ENCODE measurements at regions not wholly inside any gene's neighbourhood (a gene's known extent, or its start where the extent isn't known, plus 50 kb on each side); places are given as distances from the start of the nearest gene placed in this dataset.

- no peak for TF ChIP-seq EZH2 (optimal IDR thresholded peaks at IDR 0.05; ENCODE audit: low read depth, low read length)
- no peak for TF ChIP-seq EZH2phosphoT487 (IDR thresholded peaks at IDR 0.05; ENCODE audit: low read length)
- TF ChIP-seq CTCF (IDR thresholded peaks at IDR 0.05; ENCODE audit: low read length), result no peak
- no peaks in the 10 kb centered on the region for H3K9me3 ChIP-seq (replicated peaks; ENCODE audit: insufficient read depth, low read length)
Observed at GRCh38 chr5:15260356-15261268, 239.4 kb upstream of the FBXL7 start.

GRCh38 chr5:15256485-15256884 lies 243.5 kb upstream of the FBXL7 start:
- no peak for TF ChIP-seq CTCF (IDR thresholded peaks at IDR 0.05; ENCODE audit: low read length)
- Histone ChIP-seq H3K4me2 (ENCODE audit: low read depth, low read length) (no peak overlapping the region), H3K4me1 (ENCODE audit: low read length) (no peaks in the 10 kb centered on the region), H3K79me2 (ENCODE audit: low read length) (no peaks in the 10 kb centered on the region), H3K9me3 (replicated peaks; ENCODE audit: insufficient read depth, low read length) (no peaks in the 10 kb centered on the region), H3K36me3 (replicated peaks; ENCODE audit: insufficient read depth, low read length) (no peaks in the 10 kb centered on the region), H4K20me1 (ENCODE audit: insufficient read depth, low read length) (no peaks in the 10 kb centered on the region), H3K27ac (ENCODE audit: low read length) (no peak overlapping the region), H3F3A (ENCODE audit: insufficient read depth, low read length) (no peaks in the 10 kb centered on the region), H3K9me2 (replicated peaks; ENCODE audit: insufficient read depth, low read length) (no peaks in the 10 kb centered on the region), H3K4me3 (ENCODE audit: low read length) (no peak overlapping the region), H2AFZ (ENCODE audit: low read length) (no peak overlapping the region), H3K9ac (ENCODE audit: low read length) (no peak overlapping the region), H3K27me3 (replicated peaks; ENCODE audit: insufficient read depth, low read length) (no peaks in the 10 kb centered on the region)
- no peak for DNase-seq

More at GRCh38 chr5:15260356-15261268, 239.4 kb upstream of the FBXL7 start:
- no peaks in the 10 kb centered on the region for H3K9me2 ChIP-seq (replicated peaks; ENCODE audit: insufficient read depth, low read length)
- H3F3A ChIP-seq (ENCODE audit: insufficient read depth, low read length), result no peaks in the 10 kb centered on the region
- H3K4me1 ChIP-seq (ENCODE audit: low read length), result no peaks in the 10 kb centered on the region
- H2AFZ ChIP-seq (ENCODE audit: low read length), result no peak overlapping the region
- no peaks in the 10 kb centered on the region for H3K27me3 ChIP-seq (replicated peaks; ENCODE audit: insufficient read depth, low read length)
- H3K4me3 ChIP-seq (ENCODE audit: low read length), result no peak overlapping the region
- no peaks in the 10 kb centered on the region for H4K20me1 ChIP-seq (ENCODE audit: insufficient read depth, low read length)
- no peak overlapping the region for H3K9ac ChIP-seq (ENCODE audit: low read length)
- H3K36me3 ChIP-seq (replicated peaks; ENCODE audit: insufficient read depth, low read length), result no peaks in the 10 kb centered on the region
- no peak overlapping the region for H3K27ac ChIP-seq (ENCODE audit: low read length)
- no peak overlapping the region for H3K4me2 ChIP-seq (ENCODE audit: low read depth, low read length)
- DNase-seq, result no peak
- no peaks in the 10 kb centered on the region for H3K79me2 ChIP-seq (ENCODE audit: low read length)

GRCh38 chr5:15255576-15255975 lies 244.4 kb upstream of the FBXL7 start:
- Histone ChIP-seq H3F3A (ENCODE audit: insufficient read depth, low read length) (no peaks in the 10 kb centered on the region), H3K27me3 (replicated peaks; ENCODE audit: insufficient read depth, low read length) (no peaks in the 10 kb centered on the region), H3K36me3 (replicated peaks; ENCODE audit: insufficient read depth, low read length) (no peaks in the 10 kb centered on the region), H3K9me2 (replicated peaks; ENCODE audit: insufficient read depth, low read length) (no peaks in the 10 kb centered on the region), H3K9me3 (replicated peaks; ENCODE audit: insufficient read depth, low read length) (no peaks in the 10 kb centered on the region), H4K20me1 (ENCODE audit: insufficient read depth, low read length) (no peaks in the 10 kb centered on the region), H3K4me1 (ENCODE audit: low read length) (no peaks in the 10 kb centered on the region), H3K79me2 (ENCODE audit: low read length) (no peaks in the 10 kb centered on the region), H2AFZ (ENCODE audit: low read length) (no peak overlapping the region), H3K4me2 (ENCODE audit: low read depth, low read length) (no peak overlapping the region), H3K4me3 (ENCODE audit: low read length) (no peak overlapping the region), H3K27ac (ENCODE audit: low read length) (no peak overlapping the region), H3K9ac (ENCODE audit: low read length) (no peak overlapping the region)
- TF ChIP-seq CTCF (IDR thresholded peaks at IDR 0.05; ENCODE audit: low read length) (no peak), EZH2phosphoT487 (IDR thresholded peaks at IDR 0.05; ENCODE audit: low read length) (no peak), EZH2 (optimal IDR thresholded peaks at IDR 0.05; ENCODE audit: low read depth, low read length) (no peak)
- no peak for DNase-seq

Data from MM.1S (cell line).